NB4 (cell line): ENCODE measurements at regions not wholly inside any gene's neighbourhood (a gene's known extent, or its start where the extent isn't known, plus 50 kb on each side); places are given as distances from the start of the nearest gene placed in this dataset.

Experiments
- CTCF ChIP-seq: IDR thresholded peaks from one replicate; pipeline ENCODE4 v1.5.1; 2012; ENCODE audit warnings: low read depth, low read length
- MYC ChIP-seq: IDR thresholded peaks from 2 replicates; pipeline ENCODE4 v1.6.1; 2011; ENCODE audit warnings: low read depth, low read length
- POLR2A ChIP-seq: IDR thresholded peaks from 2 replicates; pipeline ENCODE4 v1.6.1; 2011; ENCODE audit warnings: mild to moderate bottlenecking; ENCODE audit not compliant: insufficient read length; ENCODE audit errors: extremely low read depth
- TF ChIP-seq, protein P1 (sequence below): IDR thresholded peaks from 2 replicates; pipeline ENCODE4 v1.6.1; 2011; ENCODE audit warnings: low read depth, low read length

- TF ChIP-seq POLR2A (no peak), CTCF (no peak), MYC (no peak)
- TF ChIP-seq, protein P1, sequence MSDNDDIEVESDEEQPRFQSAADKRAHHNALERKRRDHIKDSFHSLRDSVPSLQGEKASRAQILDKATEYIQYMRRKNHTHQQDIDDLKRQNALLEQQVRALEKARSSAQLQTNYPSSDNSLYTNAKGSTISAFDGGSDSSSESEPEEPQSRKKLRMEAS: no peak
Measured at GRCh38 chr5:3261081-3261480, 334.6 kb upstream of the IRX1 start.
